ENCODE measurements at regions not wholly inside any gene's neighbourhood (a gene's known extent, or its start where the extent isn't known, plus 50 kb on each side); places are given as distances from the start of the nearest gene placed in this dataset.

DNA sequence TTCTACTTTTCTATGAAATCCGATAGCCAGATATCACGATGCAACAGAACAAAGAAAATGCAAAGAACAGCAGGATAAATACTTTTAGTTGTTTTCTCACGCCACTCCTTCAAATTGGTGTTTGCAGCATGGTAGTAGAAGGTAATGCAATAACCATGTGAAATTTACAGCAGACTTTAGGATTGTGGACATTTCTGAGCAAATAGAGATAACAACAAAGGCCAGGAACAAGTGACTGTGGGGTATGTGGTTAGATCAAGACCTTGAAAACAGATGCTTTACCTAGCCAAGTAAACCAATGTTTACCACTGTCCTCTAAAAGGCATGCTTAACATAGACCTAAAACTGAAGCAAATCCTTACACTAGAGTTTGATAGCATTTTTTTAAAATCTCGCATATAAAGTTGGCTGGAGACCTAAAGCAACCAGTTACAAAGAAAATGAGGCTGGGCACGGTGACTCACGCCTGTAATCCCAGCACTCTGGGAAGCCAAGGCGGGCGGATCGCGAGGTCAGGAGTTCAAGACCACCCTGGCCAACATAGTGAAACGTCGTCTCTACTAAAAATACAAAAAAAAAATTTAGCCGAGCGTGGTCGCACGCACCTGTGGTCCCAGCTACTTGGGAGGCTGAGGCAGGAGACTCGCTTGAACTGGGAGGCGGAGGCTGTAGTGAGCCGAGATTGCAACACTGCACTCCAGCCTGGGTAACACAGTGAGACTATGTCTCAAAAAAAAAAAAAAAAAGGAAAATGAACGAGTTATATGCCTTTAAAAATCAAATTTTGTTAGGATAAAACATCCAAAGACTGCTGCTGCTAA lies 123.2 kb upstream of the FOXN3 start:
- no peak for DNase-seq
- H3K4me3 Mint-ChIP-seq (ENCODE audit: unreplicated experiment): no peak overlapping the region
- H3K27ac Mint-ChIP-seq (ENCODE audit: unreplicated experiment): peak overlapping the region; percentile 57
- no peaks in the 10 kb centered on the region for H3K36me3 Mint-ChIP-seq (ENCODE audit: unreplicated experiment)
- peaks cover 34% of the 10 kb centered on the region for H3K4me1 Mint-ChIP-seq (ENCODE audit: low read depth, unreplicated experiment)
- peaks cover 4% of the 10 kb centered on the region for H3K27me3 Mint-ChIP-seq (ENCODE audit: unreplicated experiment)
- H3K9me3 Mint-ChIP-seq (ENCODE audit: unreplicated experiment): peaks cover 2% of the 10 kb centered on the region
- TF ChIP-seq, protein P1, sequence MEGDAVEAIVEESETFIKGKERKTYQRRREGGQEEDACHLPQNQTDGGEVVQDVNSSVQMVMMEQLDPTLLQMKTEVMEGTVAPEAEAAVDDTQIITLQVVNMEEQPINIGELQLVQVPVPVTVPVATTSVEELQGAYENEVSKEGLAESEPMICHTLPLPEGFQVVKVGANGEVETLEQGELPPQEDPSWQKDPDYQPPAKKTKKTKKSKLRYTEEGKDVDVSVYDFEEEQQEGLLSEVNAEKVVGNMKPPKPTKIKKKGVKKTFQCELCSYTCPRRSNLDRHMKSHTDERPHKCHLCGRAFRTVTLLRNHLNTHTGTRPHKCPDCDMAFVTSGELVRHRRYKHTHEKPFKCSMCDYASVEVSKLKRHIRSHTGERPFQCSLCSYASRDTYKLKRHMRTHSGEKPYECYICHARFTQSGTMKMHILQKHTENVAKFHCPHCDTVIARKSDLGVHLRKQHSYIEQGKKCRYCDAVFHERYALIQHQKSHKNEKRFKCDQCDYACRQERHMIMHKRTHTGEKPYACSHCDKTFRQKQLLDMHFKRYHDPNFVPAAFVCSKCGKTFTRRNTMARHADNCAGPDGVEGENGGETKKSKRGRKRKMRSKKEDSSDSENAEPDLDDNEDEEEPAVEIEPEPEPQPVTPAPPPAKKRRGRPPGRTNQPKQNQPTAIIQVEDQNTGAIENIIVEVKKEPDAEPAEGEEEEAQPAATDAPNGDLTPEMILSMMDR (IDR thresholded peaks at IDR 0.05; ENCODE audit: partially characterized antibody, unreplicated experiment): no peak

DNA sequence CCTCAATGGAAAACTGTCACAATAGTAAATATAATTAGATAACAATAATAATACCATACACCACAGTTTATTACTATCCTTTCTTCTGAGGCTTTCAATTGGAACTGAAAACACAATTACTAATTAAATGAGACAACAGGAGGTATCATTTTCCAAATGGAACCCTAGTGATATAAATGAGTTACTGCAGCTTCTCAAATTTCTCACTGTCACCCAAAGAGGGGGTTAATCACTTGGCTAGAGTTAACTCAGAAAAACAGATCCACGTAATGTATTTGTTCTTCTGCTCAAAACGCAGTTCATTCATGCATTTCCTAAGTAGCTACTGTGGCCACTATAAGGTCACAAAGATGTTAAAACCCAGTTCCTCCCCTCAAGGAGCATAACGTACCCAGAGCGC lies 120.9 kb upstream of the FOXN3 start:
- no peak overlapping the region for H3K4me3 Mint-ChIP-seq (ENCODE audit: unreplicated experiment)
- DNase-seq: no peak
- H3K27me3 Mint-ChIP-seq (ENCODE audit: unreplicated experiment): peaks cover 2% of the 10 kb centered on the region
- no peak overlapping the region for H3K27ac Mint-ChIP-seq (ENCODE audit: unreplicated experiment)
- no peaks in the 10 kb centered on the region for H3K36me3 Mint-ChIP-seq (ENCODE audit: unreplicated experiment)
- TF ChIP-seq, protein P1 (IDR thresholded peaks at IDR 0.05; ENCODE audit: partially characterized antibody, unreplicated experiment): peak; percentile 51
- peaks cover 2% of the 10 kb centered on the region for H3K9me3 Mint-ChIP-seq (ENCODE audit: unreplicated experiment)
- H3K4me1 Mint-ChIP-seq (ENCODE audit: low read depth, unreplicated experiment): peaks cover 24% of the 10 kb centered on the region

DNA sequence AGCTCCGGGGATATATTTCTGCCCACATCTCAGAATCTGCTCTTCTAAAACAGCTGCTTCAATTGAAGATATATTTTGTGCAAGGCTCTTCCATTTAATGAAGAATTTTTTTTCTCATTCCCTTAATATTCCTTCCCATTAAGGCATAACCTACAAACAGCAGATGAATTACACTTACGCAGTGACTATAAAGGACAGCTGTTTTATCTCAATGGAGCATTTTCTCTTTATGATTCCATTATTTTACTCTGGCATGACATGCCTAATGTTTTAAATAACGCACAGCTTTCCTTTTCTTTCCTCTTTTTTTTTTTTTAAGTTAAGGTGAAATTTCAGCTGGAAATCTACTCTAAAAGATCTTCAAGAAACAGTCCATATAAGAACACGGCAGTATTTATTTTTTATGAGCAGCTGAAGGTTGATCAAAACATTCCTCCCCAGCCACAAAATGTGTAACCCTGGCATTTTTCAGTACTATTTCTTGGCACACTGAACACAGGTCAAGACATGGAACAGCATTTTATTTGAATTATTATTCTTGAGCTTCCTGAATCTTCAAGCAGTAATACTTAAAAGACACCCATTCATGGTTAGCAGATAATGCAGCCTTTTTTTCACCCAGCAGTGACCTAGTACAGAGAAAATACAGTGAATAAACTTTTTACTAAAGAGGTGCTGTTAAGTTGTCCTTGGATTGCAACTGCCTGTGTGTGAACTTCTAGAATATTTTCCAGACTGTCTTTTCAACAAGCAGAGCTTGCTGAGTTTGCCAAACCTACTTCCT lies 118.1 kb upstream of the FOXN3 start:
- no peak for DNase-seq
- TF ChIP-seq, protein P1 (IDR thresholded peaks at IDR 0.05; ENCODE audit: partially characterized antibody, unreplicated experiment): no peak
- no peak overlapping the region for H3K27ac Mint-ChIP-seq (ENCODE audit: unreplicated experiment)

DNA sequence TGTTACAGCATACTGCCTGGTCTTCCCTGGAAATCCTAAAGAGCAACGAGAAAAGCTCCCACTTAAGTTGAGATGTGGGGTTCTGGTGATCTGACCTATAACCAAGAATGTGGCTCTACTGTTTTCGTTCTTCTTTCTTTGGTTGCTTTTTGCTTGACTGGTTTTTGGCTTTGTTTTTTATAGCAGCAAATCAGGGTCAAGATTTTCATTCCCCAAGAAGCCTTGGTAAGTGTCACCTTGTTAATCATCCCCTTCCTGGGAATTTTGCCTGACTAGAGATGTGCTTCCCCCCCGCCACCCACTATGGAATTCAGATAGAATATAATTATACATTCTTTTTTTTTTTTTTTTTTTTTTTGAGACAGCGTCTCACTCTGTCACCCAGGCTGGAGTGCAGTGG lies 116.7 kb upstream of the FOXN3 start:
- TF ChIP-seq, protein P1 (IDR thresholded peaks at IDR 0.05; ENCODE audit: partially characterized antibody, unreplicated experiment): no peak
- Mint-ChIP-seq H3K27ac (ENCODE audit: unreplicated experiment) (no peak overlapping the region), H3K27me3 (ENCODE audit: unreplicated experiment) (no peaks in the 10 kb centered on the region), H3K36me3 (ENCODE audit: unreplicated experiment) (peaks cover 4% of the 10 kb centered on the region), H3K4me3 (ENCODE audit: unreplicated experiment) (no peak overlapping the region), H3K9me3 (ENCODE audit: unreplicated experiment) (peaks cover 4% of the 10 kb centered on the region), H3K4me1 (ENCODE audit: low read depth, unreplicated experiment) (peaks cover 6% of the 10 kb centered on the region)
- no peak for DNase-seq

More for the DNA sequence above, 118.1 kb upstream of the FOXN3 start:
- H3K9me3 Mint-ChIP-seq (ENCODE audit: unreplicated experiment): peaks cover 3% of the 10 kb centered on the region
- H3K4me1 Mint-ChIP-seq (ENCODE audit: low read depth, unreplicated experiment): peaks cover 15% of the 10 kb centered on the region
- H3K4me3 Mint-ChIP-seq (ENCODE audit: unreplicated experiment): no peak overlapping the region
- H3K27me3 Mint-ChIP-seq (ENCODE audit: unreplicated experiment): peaks cover 2% of the 10 kb centered on the region
- H3K36me3 Mint-ChIP-seq (ENCODE audit: unreplicated experiment): peaks cover 3% of the 10 kb centered on the region

DNA sequence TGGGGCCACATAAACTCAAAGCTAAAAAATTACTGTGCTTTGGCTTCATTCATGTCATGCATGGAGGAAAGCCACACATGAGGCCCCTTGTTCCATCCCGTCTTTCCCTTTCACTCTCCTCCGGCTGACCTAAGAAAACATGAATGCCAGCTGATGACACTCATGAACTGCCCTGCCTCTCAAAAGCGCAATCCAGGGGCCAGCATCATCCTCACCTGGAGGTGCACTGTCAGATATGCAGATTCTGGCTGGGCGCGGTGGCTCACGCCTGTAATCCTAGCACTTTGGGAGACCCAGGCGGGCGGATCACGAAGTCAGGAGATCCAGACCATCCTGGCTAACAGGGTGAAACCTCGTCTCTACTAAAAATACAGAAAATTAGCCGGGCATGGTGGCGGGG lies 116.1 kb upstream of the FOXN3 start:
- TF ChIP-seq, protein P1 (IDR thresholded peaks at IDR 0.05; ENCODE audit: partially characterized antibody, unreplicated experiment): no peak
- peaks cover 4% of the 10 kb centered on the region for H3K9me3 Mint-ChIP-seq (ENCODE audit: unreplicated experiment)
- peaks cover 6% of the 10 kb centered on the region for H3K4me1 Mint-ChIP-seq (ENCODE audit: low read depth, unreplicated experiment)
- H3K4me3 Mint-ChIP-seq (ENCODE audit: unreplicated experiment): no peak overlapping the region
- no peak for DNase-seq
- peaks cover 5% of the 10 kb centered on the region for H3K36me3 Mint-ChIP-seq (ENCODE audit: unreplicated experiment)
- H3K27me3 Mint-ChIP-seq (ENCODE audit: unreplicated experiment): no peaks in the 10 kb centered on the region
- H3K27ac Mint-ChIP-seq (ENCODE audit: unreplicated experiment): no peak overlapping the region

Data from glutamatergic neuron (in vitro differentiated cells).